ENCODE measurements at regions not wholly inside any gene's neighbourhood (a gene's known extent, or its start where the extent isn't known, plus 50 kb on each side); places are given as distances from the start of the nearest gene placed in this dataset.

- TF ChIP-seq CTCF (IDR thresholded peaks at IDR 0.05) (no peak), POLR2A (IDR thresholded peaks at IDR 0.05) (no peak)
These were observed 604.7 kb downstream of the RFPL4B start for GRCh38 chr6:112951829-112952228.

Data from ovary (tissue), 3 donors.